ENCODE measurements at regions not wholly inside any gene's neighbourhood (a gene's known extent, or its start where the extent isn't known, plus 50 kb on each side); places are given as distances from the start of the nearest gene placed in this dataset.

DNA sequence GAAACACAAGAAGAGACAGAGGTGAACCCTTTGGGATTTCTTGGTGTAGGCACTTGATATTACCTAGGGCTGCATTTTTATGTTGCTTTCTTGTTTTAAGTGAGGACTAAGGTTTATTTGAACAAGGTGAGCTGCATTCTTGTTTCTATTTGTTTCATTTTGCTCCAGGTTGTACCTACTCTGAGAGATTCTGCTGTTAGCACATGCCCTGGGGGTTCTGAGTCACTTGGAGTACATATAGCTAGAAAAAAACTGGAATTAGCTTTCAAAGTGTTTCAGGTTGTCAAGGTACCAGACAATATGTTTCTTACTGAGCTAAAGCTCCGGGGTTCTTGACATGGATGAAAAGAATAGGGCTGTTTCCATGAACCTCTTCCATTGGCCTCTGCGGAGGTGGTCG lies 299.4 kb downstream of the ICE1 start:
- ChIA-PET CTCF (ENCODE audit: partially characterized antibody) (no interaction called here), POLR2A (ENCODE audit: partially characterized antibody) (no interaction called here)
- Histone ChIP-seq H2BK5ac (ENCODE audit: low read depth, low read length) (no peak overlapping the region), H3K9me3 (ENCODE audit: insufficient read depth in 2 of 2, low read depth in 1 of 2, low read length in 1 of 2) (0 out of 4 replicates have a peak, but pooled peaks cover 0 to 2% of the 10 kb centered on the region in 2 experiments), H3K79me2 (ENCODE audit: control insufficient read depth in 1 of 2, insufficient read depth in 2 of 2, low read length in 2 of 2) (no peaks in the 10 kb centered on the region), H3K36me3 (ENCODE audit: control insufficient read depth in 2 of 4, insufficient read depth in 4 of 4, low read length in 3 of 4) (no peaks in the 10 kb centered on the region), H2BK20ac (ENCODE audit: low read length) (no peak overlapping the region), H4K20me1 (replicated peaks in 1 of 2; ENCODE audit: control insufficient read depth in 1 of 2, insufficient read depth in 2 of 2, low read length in 2 of 2) (no peaks in the 10 kb centered on the region), H3K18ac (ENCODE audit: extremely low read depth, low read length) (no peak overlapping the region), H3K27me3 (replicated peaks in 1 of 4; ENCODE audit: control insufficient read depth in 3 of 4, extremely low read depth in 1 of 4, insufficient read depth in 3 of 4, low read length in 3 of 4) (no peaks in the 10 kb centered on the region), H4K8ac (ENCODE audit: extremely low read depth, insufficient read depth, low read length) (no peak overlapping the region), H2AFZ (ENCODE audit: low read length) (no peak overlapping the region), H2BK15ac (ENCODE audit: low read length) (no peak overlapping the region), H3K23ac (ENCODE audit: insufficient read length) (no peak overlapping the region), H3K56ac (replicated peaks; ENCODE audit: insufficient read length, low read depth, low read length) (no peak overlapping the region), H4K91ac (replicated peaks; ENCODE audit: insufficient read length, low read length) (no peak overlapping the region), H3K27ac (ENCODE audit: low read depth, low read length) (no peak overlapping the region), H3K9ac (replicated peaks in 1 of 4; ENCODE audit: extremely low read depth in 1 of 4, low read depth in 3 of 4, low read length in 3 of 4) (no peak overlapping the region), H3K4me1 (replicated peaks in 1 of 4; ENCODE audit: control insufficient read depth in 3 of 4, insufficient read depth in 4 of 4, low read length in 3 of 4) (no peaks in the 10 kb centered on the region), H2AK5ac (ENCODE audit: low read depth, low read length) (no peak overlapping the region), H3K4me3 (ENCODE audit: extremely low read depth in 1 of 4, insufficient read depth in 2 of 4, low read depth in 3 of 4, low read length in 4 of 4) (no peak overlapping the region), H2BK120ac (replicated peaks; ENCODE audit: low read depth, low read length) (no peak overlapping the region), H3K23me2 (ENCODE audit: low read depth, low read length) (no peaks in the 10 kb centered on the region), H3K4ac (replicated peaks; ENCODE audit: insufficient read length, low read depth, low read length) (no peak overlapping the region), H3K14ac (ENCODE audit: insufficient read length) (no peak overlapping the region), H2BK12ac (ENCODE audit: low read depth, low read length) (no peak overlapping the region), H4K5ac (ENCODE audit: insufficient read length, low read depth, low read length) (no peak overlapping the region), H3K4me2 (ENCODE audit: insufficient read depth in 1 of 2, low read depth in 2 of 2, low read length in 2 of 2) (no peak overlapping the region), H3K79me1 (ENCODE audit: low read depth, low read length) (no peaks in the 10 kb centered on the region; the same call in 1 of the 2 replicates)
- 63% methylated on average over 3 of the region's 3 CpGs; no CpG with 5 or more reads in 1 of the 2 experiments for WGBS, 2 experiments (ENCODE audit: extremely low coverage in 1 of 2, insufficient coverage in 1 of 2, insufficient read length in 1 of 2, insufficient replicate concordance in 2 of 2, low coverage in 1 of 2, low lambda C conversion rate in 2 of 2, missing lambda C conversion rate in 1 of 2)
- FAIRE-seq (no peak), DNase-seq (ENCODE audit: low read depth in 1 of 2, low spot score in 2 of 2) (no peak)
- TF ChIP-seq, protein P1, sequence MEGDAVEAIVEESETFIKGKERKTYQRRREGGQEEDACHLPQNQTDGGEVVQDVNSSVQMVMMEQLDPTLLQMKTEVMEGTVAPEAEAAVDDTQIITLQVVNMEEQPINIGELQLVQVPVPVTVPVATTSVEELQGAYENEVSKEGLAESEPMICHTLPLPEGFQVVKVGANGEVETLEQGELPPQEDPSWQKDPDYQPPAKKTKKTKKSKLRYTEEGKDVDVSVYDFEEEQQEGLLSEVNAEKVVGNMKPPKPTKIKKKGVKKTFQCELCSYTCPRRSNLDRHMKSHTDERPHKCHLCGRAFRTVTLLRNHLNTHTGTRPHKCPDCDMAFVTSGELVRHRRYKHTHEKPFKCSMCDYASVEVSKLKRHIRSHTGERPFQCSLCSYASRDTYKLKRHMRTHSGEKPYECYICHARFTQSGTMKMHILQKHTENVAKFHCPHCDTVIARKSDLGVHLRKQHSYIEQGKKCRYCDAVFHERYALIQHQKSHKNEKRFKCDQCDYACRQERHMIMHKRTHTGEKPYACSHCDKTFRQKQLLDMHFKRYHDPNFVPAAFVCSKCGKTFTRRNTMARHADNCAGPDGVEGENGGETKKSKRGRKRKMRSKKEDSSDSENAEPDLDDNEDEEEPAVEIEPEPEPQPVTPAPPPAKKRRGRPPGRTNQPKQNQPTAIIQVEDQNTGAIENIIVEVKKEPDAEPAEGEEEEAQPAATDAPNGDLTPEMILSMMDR (IDR thresholded peaks at IDR 0.05; ENCODE audit: control extremely low read depth in 1 of 3, insufficient read depth in 1 of 3, low read depth in 1 of 3, low read length in 3 of 3), result no peak
- no peak for TF ChIP-seq GTF2F1 (IDR thresholded peaks at IDR 0.05; ENCODE audit: borderline replicate concordance, low read depth, low read length)
- TF ChIP-seq, protein P2, sequence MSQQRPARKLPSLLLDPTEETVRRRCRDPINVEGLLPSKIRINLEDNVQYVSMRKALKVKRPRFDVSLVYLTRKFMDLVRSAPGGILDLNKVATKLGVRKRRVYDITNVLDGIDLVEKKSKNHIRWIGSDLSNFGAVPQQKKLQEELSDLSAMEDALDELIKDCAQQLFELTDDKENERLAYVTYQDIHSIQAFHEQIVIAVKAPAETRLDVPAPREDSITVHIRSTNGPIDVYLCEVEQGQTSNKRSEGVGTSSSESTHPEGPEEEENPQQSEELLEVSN (IDR thresholded peaks at IDR 0.05), result no peak
- TF ChIP-seq ZNF274 (IDR thresholded peaks at IDR 0.05; ENCODE audit: borderline replicate concordance, extremely low read depth, low read length), result no peak
- TF ChIP-seq CREB1 (IDR thresholded peaks at IDR 0.05), result no peak
- TF ChIP-seq, protein P3, sequence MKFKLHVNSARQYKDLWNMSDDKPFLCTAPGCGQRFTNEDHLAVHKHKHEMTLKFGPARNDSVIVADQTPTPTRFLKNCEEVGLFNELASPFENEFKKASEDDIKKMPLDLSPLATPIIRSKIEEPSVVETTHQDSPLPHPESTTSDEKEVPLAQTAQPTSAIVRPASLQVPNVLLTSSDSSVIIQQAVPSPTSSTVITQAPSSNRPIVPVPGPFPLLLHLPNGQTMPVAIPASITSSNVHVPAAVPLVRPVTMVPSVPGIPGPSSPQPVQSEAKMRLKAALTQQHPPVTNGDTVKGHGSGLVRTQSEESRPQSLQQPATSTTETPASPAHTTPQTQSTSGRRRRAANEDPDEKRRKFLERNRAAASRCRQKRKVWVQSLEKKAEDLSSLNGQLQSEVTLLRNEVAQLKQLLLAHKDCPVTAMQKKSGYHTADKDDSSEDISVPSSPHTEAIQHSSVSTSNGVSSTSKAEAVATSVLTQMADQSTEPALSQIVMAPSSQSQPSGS (IDR thresholded peaks at IDR 0.05; ENCODE audit: low read length), result no peak
- TF ChIP-seq NRF1 (IDR thresholded peaks at IDR 0.05; ENCODE audit: low read depth, low read length), result no peak
- TF ChIP-seq KDM1A (IDR thresholded peaks at IDR 0.05; ENCODE audit: borderline replicate concordance, low read length), result no peak

Data from H1 (cell line).